HG03280 (cell line): ENCODE measurements at regions not wholly inside any gene's neighbourhood (a gene's known extent, or its start where the extent isn't known, plus 50 kb on each side); places are given as distances from the start of the nearest gene placed in this dataset.

Source experiments
- ATAC-seq: cut with Tn5 transposase; IDR thresholded peaks from one replicate; pipeline ENCODE4 v1.9.1; 2021; ENCODE audit warnings: mild to moderate bottlenecking, moderate library complexity; ENCODE audit not compliant: unreplicated experiment

GRCh38 chr18:77560341-77560992, 310.8 kb downstream of the GALR1 start:
- ATAC-seq, result peak; percentile 82

GRCh38 chr18:77566604-77567003, 317.0 kb downstream of the GALR1 start:
- no peak for ATAC-seq

GRCh38 chr18:77567205-77567604, 317.6 kb downstream of the GALR1 start:
- no peak for ATAC-seq

GRCh38 chr18:77571743-77572142, 322.1 kb downstream of the GALR1 start:
- ATAC-seq, result no peak

GRCh38 chr18:77572537-77572936, 322.9 kb downstream of the GALR1 start:
- ATAC-seq, result no peak

GRCh38 chr18:77573571-77573970, 323.9 kb downstream of the GALR1 start:
- no peak for ATAC-seq

GRCh38 chr18:77590943-77591515, 341.4 kb downstream of the GALR1 start:
- ATAC-seq, result no peak

- ATAC-seq, result no peak
Observed at GRCh38 chr18:77597726-77598125, 348.1 kb downstream of the GALR1 start.

- no peak for ATAC-seq
Observed at GRCh38 chr18:77600674-77601073, 351.0 kb downstream of the GALR1 start.

- ATAC-seq, result no peak
Observed at GRCh38 chr18:77601567-77601966, 351.9 kb downstream of the GALR1 start.

GRCh38 chr18:77607087-77607486, 357.4 kb downstream of the GALR1 start:
- ATAC-seq, result no peak

- ATAC-seq, result no peak
Observed at GRCh38 chr18:77608807-77609206, 359.2 kb downstream of the GALR1 start.

GRCh38 chr18:77617694-77618093, 368.0 kb downstream of the GALR1 start:
- ATAC-seq, result no peak

GRCh38 chr18:77619525-77619924, 369.9 kb downstream of the GALR1 start:
- no peak for ATAC-seq

GRCh38 chr18:77622009-77622692, 372.5 kb downstream of the GALR1 start:
- no peak for ATAC-seq

GRCh38 chr18:77632758-77633157, 383.1 kb downstream of the GALR1 start:
- ATAC-seq, result no peak

GRCh38 chr18:77634494-77634893, 384.8 kb downstream of the GALR1 start:
- ATAC-seq, result no peak

- no peak for ATAC-seq
Observed at GRCh38 chr18:77635451-77635850, 385.8 kb downstream of the GALR1 start.

- no peak for ATAC-seq
Observed at GRCh38 chr18:77635858-77636257, 386.2 kb downstream of the GALR1 start.

GRCh38 chr18:77645170-77645872, 395.7 kb downstream of the GALR1 start:
- no peak for ATAC-seq

- no peak for ATAC-seq
Observed at GRCh38 chr18:77647472-77647871, 397.8 kb downstream of the GALR1 start.

- ATAC-seq, result no peak
Observed at GRCh38 chr18:77648411-77648810, 398.8 kb downstream of the GALR1 start.
